ENCODE measurements at regions not wholly inside any gene's neighbourhood (a gene's known extent, or its start where the extent isn't known, plus 50 kb on each side); places are given as distances from the start of the nearest gene placed in this dataset.

- Mint-ChIP-seq H3K27me3 (ENCODE audit: low read depth in 3 of 3) (peaks cover 0 to 2% (median 0%) of the 10 kb centered on the region in 3 donors), H3K36me3 (no peaks in the 10 kb centered on the region), H3K9me3 (peaks cover 0 to 7% (median 5%) of the 10 kb centered on the region in 7 donors), H3K4me1 (peaks cover 17% of the 10 kb centered on the region), H3K4me3 (no peak overlapping the region), H3K27ac (no peak overlapping the region)
- Histone ChIP-seq H3K4me1 (ENCODE audit: control insufficient read depth in 1 of 2, insufficient read depth in 2 of 2, low read length in 2 of 2) (peaks cover 13 to 14% of the 10 kb centered on the region in 2 donors), H3K4me2 (replicated peaks; ENCODE audit: extremely low read depth, low read length, poor library complexity, severe bottlenecking) (no peak overlapping the region), H3K9me3 (replicated peaks in 1 of 2; ENCODE audit: control insufficient read depth in 1 of 2, insufficient read depth in 1 of 2, low read length in 2 of 2) (no peaks in the 10 kb centered on the region), H3K36me3 (replicated peaks in 1 of 2; ENCODE audit: control insufficient read depth in 1 of 2, insufficient read depth in 2 of 2, low read length in 2 of 2) (no peaks in the 10 kb centered on the region), H3K27me3 (ENCODE audit: control insufficient read depth in 2 of 2, insufficient read depth in 2 of 2, low read length in 2 of 2) (no peaks in the 10 kb centered on the region), H3K9ac (ENCODE audit: insufficient read depth, low read length, poor library complexity, severe bottlenecking) (no peak overlapping the region), H3K27ac (ENCODE audit: low read depth in 1 of 2, low read length in 2 of 2) (no peak overlapping the region), H4K20me1 (ENCODE audit: insufficient read depth, low read length) (no peaks in the 10 kb centered on the region), H2AFZ (ENCODE audit: insufficient read depth, low read depth, low read length, poor library complexity, severe bottlenecking) (no peak overlapping the region), H3K4me3 (replicated peaks in 1 of 3; ENCODE audit: low read depth in 2 of 3, low read length in 3 of 3) (no peak overlapping the region), H3K79me2 (ENCODE audit: insufficient read depth, low read length) (no peaks in the 10 kb centered on the region)
- no peak for DNase-seq
- WGBS (ENCODE audit: insufficient coverage) = 100% methylated on average over 3 of the region's 4 CpGs
- TF ChIP-seq CTCF (IDR thresholded peaks at IDR 0.05) = no peak
- intact Hi-C loops (cut with micrococcal nuclease) = no loop called here
Observed at GRCh38 chr12:69022674-69023073, 89.7 kb upstream of the CPM start.

DNA sequence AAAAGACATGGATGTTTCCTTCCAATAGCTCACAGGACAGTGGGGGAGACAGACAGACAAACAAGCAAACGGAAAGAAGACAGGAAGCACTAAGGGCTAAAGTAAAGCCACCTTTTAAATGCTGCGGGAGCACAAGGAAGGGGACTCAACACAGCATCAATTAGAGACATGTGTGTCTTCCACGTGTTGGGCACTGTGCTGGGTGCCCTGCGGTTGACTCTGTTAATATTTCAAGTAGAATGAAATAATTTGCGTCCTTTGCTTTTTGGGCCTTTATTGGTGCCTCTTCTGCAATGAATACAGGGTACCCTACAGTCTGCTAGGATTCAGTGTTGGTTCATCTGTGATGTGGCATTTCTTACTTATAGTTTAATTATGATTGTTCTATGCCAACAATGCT, 90.9 kb upstream of the CPM start:
- peaks cover 20% of the 10 kb centered on the region in 2 donors for H3K4me1 ChIP-seq (ENCODE audit: control insufficient read depth in 1 of 2, insufficient read depth in 2 of 2, low read length in 2 of 2)
- WGBS (ENCODE audit: insufficient coverage) = 73% methylated on average over 3 of the region's 5 CpGs
- Mint-ChIP-seq H3K4me3 (no peak overlapping the region), H3K36me3 (no peaks in the 10 kb centered on the region), H3K9me3 (peaks cover 0 to 7% (median 5%) of the 10 kb centered on the region in 7 donors), H3K27ac (peak overlapping the region in 1 of 7 donors; percentile 6), H3K27me3 (ENCODE audit: low read depth in 3 of 3) (peaks cover 0 to 2% (median 0%) of the 10 kb centered on the region in 3 donors), H3K4me1 (peaks cover 25% of the 10 kb centered on the region)
- no peaks in the 10 kb centered on the region for H3K9me3 ChIP-seq (replicated peaks in 1 of 2; ENCODE audit: control insufficient read depth in 1 of 2, insufficient read depth in 1 of 2, low read length in 2 of 2)
- no peaks in the 10 kb centered on the region for H4K20me1 ChIP-seq (ENCODE audit: insufficient read depth, low read length)
- H3K27me3 ChIP-seq (ENCODE audit: control insufficient read depth in 2 of 2, insufficient read depth in 2 of 2, low read length in 2 of 2) = no peaks in the 10 kb centered on the region
- TF ChIP-seq CTCF (IDR thresholded peaks at IDR 0.05) = no peak
- H3K36me3 ChIP-seq (replicated peaks in 1 of 2; ENCODE audit: control insufficient read depth in 1 of 2, insufficient read depth in 2 of 2, low read length in 2 of 2) = no peaks in the 10 kb centered on the region
- no peak overlapping the region for H3K4me3 ChIP-seq (replicated peaks in 1 of 3; ENCODE audit: low read depth in 2 of 3, low read length in 3 of 3)
- intact Hi-C loops (cut with micrococcal nuclease) = no loop called here
- H3K9ac ChIP-seq (ENCODE audit: insufficient read depth, low read length, poor library complexity, severe bottlenecking) = no peak overlapping the region
- no peak overlapping the region for H3K27ac ChIP-seq (ENCODE audit: low read depth in 1 of 2, low read length in 2 of 2)
- no peak overlapping the region for H2AFZ ChIP-seq (ENCODE audit: insufficient read depth, low read depth, low read length, poor library complexity, severe bottlenecking)
- DNase-seq = no peak
- no peak overlapping the region for H3K4me2 ChIP-seq (replicated peaks; ENCODE audit: extremely low read depth, low read length, poor library complexity, severe bottlenecking)
- H3K79me2 ChIP-seq (ENCODE audit: insufficient read depth, low read length) = no peaks in the 10 kb centered on the region

Measured in CD14-positive monocyte (primary cell).